ENCODE measurements at regions not wholly inside any gene's neighbourhood (a gene's known extent, or its start where the extent isn't known, plus 50 kb on each side); places are given as distances from the start of the nearest gene placed in this dataset.
"Not testable (repeated sequence)": the region's sequence is repeated elsewhere in the genome, so short reads cannot be mapped to it uniquely, and the experiment has no call there.

GRCh38 chr5:85868070-85868469 is 749.7 kb upstream of the COX7C start:
- no peak for DNase-seq

- DNase-seq: no peak
These were observed 723.7 kb upstream of the COX7C start for GRCh38 chr5:85893996-85894395.

- DNase-seq: no peak
These were observed 721.2 kb upstream of the COX7C start for GRCh38 chr5:85896514-85896913.

- no peak for DNase-seq
These were observed 711.3 kb upstream of the COX7C start for GRCh38 chr5:85906460-85906859.

GRCh38 chr5:85910335-85910734 is 707.4 kb upstream of the COX7C start:
- no peak for DNase-seq

- no peak for DNase-seq
These were observed 696.8 kb upstream of the COX7C start for GRCh38 chr5:85920984-85921383.

- no peak for DNase-seq
These were observed 696.2 kb upstream of the COX7C start for GRCh38 chr5:85921590-85921989.

GRCh38 chr5:85927632-85928031 is 690.1 kb upstream of the COX7C start:
- DNase-seq: no peak

- DNase-seq: no peak
These were observed 688.0 kb upstream of the COX7C start for GRCh38 chr5:85929713-85930112.

GRCh38 chr5:85931220-85931619 is 686.5 kb upstream of the COX7C start:
- DNase-seq: no peak

GRCh38 chr5:85938201-85938600 is 679.5 kb upstream of the COX7C start:
- no peak for DNase-seq

GRCh38 chr5:85951707-85952210 is 666.0 kb upstream of the COX7C start:
- DNase-seq: no peak

- DNase-seq: no peak
These were observed 665.1 kb upstream of the COX7C start for GRCh38 chr5:85952680-85953079.

GRCh38 chr5:85967681-85968080 is 650.1 kb upstream of the COX7C start:
- DNase-seq: no peak

- no peak for DNase-seq
These were observed 645.2 kb upstream of the COX7C start for GRCh38 chr5:85972539-85972938.

- no peak for DNase-seq
These were observed 632.6 kb upstream of the COX7C start for GRCh38 chr5:85985167-85985566.

- no peak for DNase-seq
These were observed 626.7 kb upstream of the COX7C start for GRCh38 chr5:85990998-85991397.

GRCh38 chr5:85994653-85995052 is 623.1 kb upstream of the COX7C start:
- not testable (repeated sequence) for DNase-seq

GRCh38 chr5:85998656-85999055 is 619.1 kb upstream of the COX7C start:
- DNase-seq: no peak

GRCh38 chr5:86008293-86008692 is 609.4 kb upstream of the COX7C start:
- DNase-seq: no peak

- no peak for DNase-seq
These were observed 609.0 kb upstream of the COX7C start for GRCh38 chr5:86008704-86009103.

- DNase-seq: no peak
These were observed 605.8 kb upstream of the COX7C start for GRCh38 chr5:86011937-86012336.

- DNase-seq: no peak
These were observed 588.4 kb upstream of the COX7C start for GRCh38 chr5:86029308-86029707.

- no peak for DNase-seq
These were observed 587.0 kb upstream of the COX7C start for GRCh38 chr5:86030753-86031152.

GRCh38 chr5:86038566-86038965 is 579.2 kb upstream of the COX7C start:
- no peak for DNase-seq

- DNase-seq: no peak
These were observed 578.4 kb upstream of the COX7C start for GRCh38 chr5:86039351-86039750.
